Lower leg skin (tissue), 3 donors: ENCODE measurements at regions not wholly inside any gene's neighbourhood (a gene's known extent, or its start where the extent isn't known, plus 50 kb on each side); places are given as distances from the start of the nearest gene placed in this dataset.

Experiments
- CTCF ChIP-seq, 3 donors: fragments of 450-650 bp; IDR thresholded peaks; one replicate each; pipeline ENCODE4 v1.5.1; 2016; ENCODE audit warnings: antibody characterized with exemption in 3 of 3, mild to moderate bottlenecking in 3 of 3, moderate library complexity in 2 of 3
- POLR2A ChIP-seq, 2 donors: fragments of 450-650 bp; IDR thresholded peaks; one replicate each; pipeline ENCODE4 v1.6.1; 2016 to 2017; ENCODE audit warnings: antibody characterized with exemption in 2 of 2, mild to moderate bottlenecking in 1 of 2, moderate library complexity in 1 of 2

- TF ChIP-seq POLR2A (IDR thresholded peaks at IDR 0.05) (no peak), CTCF (IDR thresholded peaks at IDR 0.05) (no peak)
Measured at GRCh38 chr3:21942328-21942727, 191.3 kb upstream of the ZNF385D start.
